Left lung (tissue), 4 donors: ENCODE measurements at regions not wholly inside any gene's neighbourhood (a gene's known extent, or its start where the extent isn't known, plus 50 kb on each side); places are given as distances from the start of the nearest gene placed in this dataset.
"Not testable (repeated sequence)": the region's sequence is repeated elsewhere in the genome, so short reads cannot be mapped to it uniquely, and the experiment has no call there.

Source experiments
- ATAC-seq: fragments of 200-7000 bp; cut with Tn5 transposase; one replicate; pipeline ENCODE4 v1.9.1; 2020; ENCODE audit warnings: moderate library complexity
- DNase-seq, 4 donors: peaks; one replicate each; pipeline ENCODE4 v3.0.0-alpha.2; 2013 to 2020
- H3K27ac ChIP-seq, 2 donors: fragments of 200-600 bp; sonication (generic) in 1 of 2; one replicate each; pipeline versions ENCODE4 v1.5.0 to v1.8.0; 2020 to 2021
- H3K27me3 ChIP-seq, 2 donors: fragments of 200-600 bp; sonication (generic) in 1 of 2; one replicate each; pipeline versions ENCODE4 v1.5.0 to v1.8.0; 2020 to 2021
- H3K36me3 ChIP-seq, 2 donors: fragments of 200-600 bp; sonication (generic) in 1 of 2; one replicate each; pipeline versions ENCODE4 v1.5.0 to v1.8.0; 2020 to 2021
- H3K4me1 ChIP-seq, 2 donors: fragments of 200-600 bp; one replicate each; pipeline ENCODE4 v1.8.0; 2021
- H3K4me3 ChIP-seq, 2 donors: fragments of 200-600 bp; sonication (generic) in 1 of 2; one replicate each; pipeline versions ENCODE4 v1.5.0 to v1.8.0; 2020 to 2021; ENCODE audit warnings: mild to moderate bottlenecking in 1 of 2
- H3K9me3 ChIP-seq, 2 donors: fragments of 200-600 bp; sonication (generic) in 1 of 2; one replicate each; pipeline versions ENCODE4 v1.5.0 to v1.8.0; 2020 to 2021
- intact Hi-C, 2 donors: fragments of 100-400 bp; cut with DNase I; formaldehyde crosslinking; loops; one replicate each; pipeline versions ENCODE4 v1.11.2 to v1.14.2; 2022
- TF ChIP-seq, protein P1 (sequence below), 2 donors: fragments of 200-600 bp; sonication (generic) in 1 of 2; IDR thresholded peaks; one replicate each; pipeline versions ENCODE4 v1.5.0 to v1.8.0; 2021; ENCODE audit warnings: antibody characterized with exemption in 2 of 2
- donor health status: DM: no; HTN: yes; CAD: no.
- donor health status: DM: no; HTN: no; CAD: no.

DNA sequence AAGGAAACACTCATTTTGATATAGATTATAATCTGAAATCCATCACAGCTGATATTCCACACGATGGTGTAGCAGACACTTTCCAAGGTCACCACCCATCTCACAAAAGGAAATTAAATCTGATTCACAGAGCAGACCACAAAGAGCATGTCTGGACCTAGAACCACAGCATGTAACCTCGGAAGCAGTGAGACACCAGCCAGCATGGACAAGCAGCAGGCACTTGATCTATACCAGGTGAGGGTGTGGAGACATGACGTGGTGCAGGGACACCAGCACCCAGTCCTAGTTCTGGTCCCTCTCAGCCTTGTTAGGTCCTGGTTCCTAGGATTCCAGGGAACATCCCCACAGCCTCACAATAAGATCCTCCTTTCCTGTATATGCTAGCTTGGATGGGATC, 81.9 kb upstream of the FBXO28 start:
- H3K4me1 ChIP-seq, H3K36me3 ChIP-seq, DNase-seq, H3K4me3 ChIP-seq, H3K27me3 ChIP-seq, intact Hi-C loops, H3K27ac ChIP-seq, H3K9me3 ChIP-seq, ATAC-seq: not testable (repeated sequence)

DNA sequence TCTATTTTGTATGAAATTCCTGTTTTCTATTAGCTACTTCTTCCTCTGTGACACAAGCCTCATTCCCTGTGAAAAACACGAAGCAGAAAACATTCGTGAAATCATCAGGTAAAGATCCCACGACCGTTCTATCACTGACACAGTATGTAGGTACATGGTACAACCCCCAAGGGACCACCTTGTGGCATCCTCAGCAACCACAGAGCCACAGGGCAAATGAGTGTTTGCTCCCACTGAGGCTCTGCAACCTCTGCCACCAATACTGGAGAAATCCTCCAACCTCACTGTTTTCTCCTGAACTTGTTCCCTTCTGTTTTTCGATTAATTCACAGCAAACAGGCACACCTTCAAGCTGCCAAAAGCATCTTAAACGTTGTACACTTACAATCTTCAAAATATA, 83.7 kb upstream of the FBXO28 start:
- H3K27ac ChIP-seq, H3K27me3 ChIP-seq, H3K36me3 ChIP-seq, ATAC-seq, H3K9me3 ChIP-seq, H3K4me3 ChIP-seq, intact Hi-C loops, DNase-seq, H3K4me1 ChIP-seq: not testable (repeated sequence)

DNA sequence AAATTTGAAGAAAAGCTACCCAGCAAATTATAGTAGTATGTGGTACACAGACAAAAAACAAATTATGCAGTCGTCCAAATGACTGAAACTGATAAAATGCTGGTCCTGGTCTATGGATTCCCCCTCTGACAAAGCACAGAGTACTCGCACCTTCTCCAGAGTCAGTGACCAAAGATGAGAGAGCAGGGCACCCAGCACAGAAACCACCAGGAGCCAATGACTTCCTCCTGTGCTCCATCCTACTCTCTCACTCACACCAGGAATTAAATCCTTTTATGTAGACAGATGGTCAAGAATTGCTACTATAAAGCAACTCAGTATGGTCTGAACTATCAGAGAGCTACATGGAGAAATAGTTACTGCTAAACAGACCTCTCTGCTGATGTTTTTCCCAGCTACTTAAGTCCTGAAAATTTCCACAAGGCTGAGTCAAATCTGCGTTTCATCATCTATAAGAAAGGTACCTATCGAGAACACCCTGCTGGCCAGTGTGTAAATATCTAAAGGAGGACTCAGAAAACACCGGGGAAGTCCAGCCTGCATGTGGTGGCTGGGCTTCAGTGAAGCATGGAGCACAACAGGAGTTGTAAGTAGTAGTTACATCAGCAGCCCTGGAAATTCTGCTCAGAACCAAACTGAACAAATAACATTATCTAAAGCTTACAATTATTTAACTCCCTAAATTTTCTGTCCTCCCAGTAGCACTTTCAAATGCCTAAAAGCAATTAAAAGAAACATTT, 84.5 kb upstream of the FBXO28 start:
- DNase-seq, H3K27me3 ChIP-seq, H3K27ac ChIP-seq, H3K4me3 ChIP-seq, H3K4me1 ChIP-seq, intact Hi-C loops, H3K36me3 ChIP-seq, H3K9me3 ChIP-seq: not testable (repeated sequence)
- peak; percentile 87 for ATAC-seq

DNA sequence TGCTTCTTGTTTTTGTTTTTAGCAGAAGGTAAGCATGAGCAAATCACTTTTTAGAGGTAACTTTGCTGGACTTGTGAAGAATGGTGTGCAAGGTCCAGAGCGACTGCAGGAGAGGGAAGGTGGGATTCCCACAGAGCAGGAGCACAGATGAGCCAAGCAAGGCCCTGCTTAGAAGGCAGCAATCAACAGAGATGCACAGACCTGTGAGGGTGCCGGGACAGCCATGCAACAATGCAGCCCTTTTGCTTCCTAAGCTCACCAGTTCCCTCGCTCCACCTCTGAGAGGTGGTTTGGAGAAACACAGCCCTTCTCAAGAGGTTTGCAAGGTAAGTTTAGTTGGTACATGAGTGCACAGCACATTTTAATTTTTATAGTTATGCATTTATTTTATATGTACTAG, 85.1 kb upstream of the FBXO28 start:
- H3K36me3 ChIP-seq, ATAC-seq, H3K27ac ChIP-seq, H3K27me3 ChIP-seq, intact Hi-C loops, H3K4me3 ChIP-seq, H3K9me3 ChIP-seq, H3K4me1 ChIP-seq, DNase-seq: not testable (repeated sequence)

DNA sequence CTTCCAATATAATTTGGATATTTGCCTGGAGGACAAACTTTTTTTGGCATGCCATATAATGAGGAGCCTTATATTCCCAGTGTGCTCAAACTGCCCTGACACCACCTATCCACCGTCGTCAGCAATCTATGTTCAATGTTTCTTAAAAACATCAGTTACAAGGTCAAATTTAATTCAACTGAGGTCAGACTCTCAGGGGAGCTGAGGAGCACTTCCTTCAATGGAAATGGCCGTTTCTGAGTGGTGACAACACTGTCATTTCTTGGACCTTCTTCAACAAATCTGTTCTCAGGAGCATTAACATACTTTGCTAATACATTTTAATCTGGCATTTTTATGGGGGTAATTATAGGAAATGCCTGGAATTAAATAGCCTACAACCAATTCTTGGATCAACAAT, 90.8 kb upstream of the FBXO28 start:
- H3K4me3 ChIP-seq, H3K36me3 ChIP-seq, intact Hi-C loops, ATAC-seq, H3K9me3 ChIP-seq, DNase-seq, H3K27me3 ChIP-seq, H3K27ac ChIP-seq, H3K4me1 ChIP-seq: not testable (repeated sequence)

DNA sequence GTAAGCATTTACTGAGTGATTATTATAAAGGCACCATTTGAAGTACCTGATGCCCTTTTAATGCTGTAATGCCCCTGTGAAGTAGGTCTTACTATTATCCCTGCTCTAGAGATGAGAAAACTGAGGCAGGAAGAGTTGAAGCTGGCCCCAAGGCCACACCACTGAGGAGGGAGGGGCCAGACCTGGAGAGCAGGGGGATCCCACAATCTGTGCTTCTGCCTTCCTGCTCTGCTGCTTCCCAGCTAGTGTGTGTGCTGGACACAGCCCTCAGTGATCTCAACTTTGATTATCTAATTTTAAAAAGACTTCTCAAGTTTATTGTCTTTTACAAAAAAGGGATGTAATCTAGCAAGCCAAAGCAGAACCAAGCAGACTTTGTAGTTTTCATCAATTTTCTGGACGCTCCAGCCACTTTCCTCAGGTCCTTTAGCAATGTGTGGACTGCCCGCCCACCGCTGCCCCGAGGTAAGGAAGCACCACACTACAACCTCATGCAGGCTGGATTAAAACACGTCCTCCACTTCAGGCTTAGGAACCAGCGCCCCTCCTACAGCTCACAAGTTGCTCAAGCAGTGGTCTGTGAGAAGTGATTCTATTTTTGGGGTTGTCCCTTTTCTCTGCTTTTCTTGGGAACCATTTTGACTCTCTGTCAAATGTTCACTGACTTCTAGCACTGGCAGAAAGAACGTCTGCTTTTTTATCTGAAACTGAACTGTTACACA, 91.5 kb upstream of the FBXO28 start:
- H3K4me1 ChIP-seq, H3K9me3 ChIP-seq, ATAC-seq, H3K4me3 ChIP-seq, H3K36me3 ChIP-seq, H3K27me3 ChIP-seq, H3K27ac ChIP-seq, DNase-seq, intact Hi-C loops: not testable (repeated sequence)

DNA sequence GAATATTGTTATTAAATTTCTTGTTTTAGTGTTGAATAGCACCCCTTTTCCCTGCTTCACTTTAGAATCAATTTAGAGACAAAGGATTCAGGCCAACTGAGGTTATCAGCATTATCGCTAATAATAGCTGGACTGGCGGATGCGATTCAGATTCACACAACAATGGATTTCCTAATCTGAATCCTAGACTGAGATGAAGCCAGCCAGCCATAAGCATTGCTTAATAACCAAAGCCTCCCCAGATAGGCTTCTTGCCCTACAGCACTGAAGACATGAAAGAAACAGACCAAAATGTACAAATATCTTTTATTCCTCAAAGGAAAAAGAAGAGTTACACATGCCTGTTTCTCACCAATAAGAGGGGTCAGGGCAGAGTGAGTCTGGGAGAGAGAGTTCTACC, 94.0 kb upstream of the FBXO28 start:
- H3K27me3 ChIP-seq, H3K4me3 ChIP-seq, ATAC-seq: not testable (repeated sequence)

DNA sequence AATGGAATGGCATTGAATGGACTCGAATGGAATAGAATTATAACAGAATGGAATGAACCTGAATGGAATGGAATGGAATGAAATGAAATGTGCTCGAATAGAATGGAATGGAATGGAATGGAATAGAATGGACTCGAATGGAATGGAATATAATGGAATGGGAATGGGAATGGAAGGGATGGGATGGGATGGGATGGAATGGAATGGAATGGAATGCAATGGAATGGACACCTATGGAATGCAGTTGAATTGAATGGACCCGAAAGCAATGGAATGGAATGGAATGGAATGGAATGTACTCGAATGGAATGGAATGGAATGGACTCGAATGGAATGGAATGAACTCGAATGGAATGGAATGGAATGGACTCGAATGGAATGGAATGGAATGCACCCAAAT, 98.1 kb upstream of the FBXO28 start:
- H3K4me1 ChIP-seq, H3K27ac ChIP-seq, ATAC-seq, H3K36me3 ChIP-seq, intact Hi-C loops, H3K27me3 ChIP-seq, DNase-seq, H3K4me3 ChIP-seq: not testable (repeated sequence)
- peaks cover 0 to 25% of the 10 kb centered on the region in 2 donors for H3K9me3 ChIP-seq

More for the DNA sequence above, 94.0 kb upstream of the FBXO28 start:
- H3K27ac ChIP-seq, H3K4me1 ChIP-seq, H3K36me3 ChIP-seq, intact Hi-C loops, H3K9me3 ChIP-seq, DNase-seq: not testable (repeated sequence)

DNA sequence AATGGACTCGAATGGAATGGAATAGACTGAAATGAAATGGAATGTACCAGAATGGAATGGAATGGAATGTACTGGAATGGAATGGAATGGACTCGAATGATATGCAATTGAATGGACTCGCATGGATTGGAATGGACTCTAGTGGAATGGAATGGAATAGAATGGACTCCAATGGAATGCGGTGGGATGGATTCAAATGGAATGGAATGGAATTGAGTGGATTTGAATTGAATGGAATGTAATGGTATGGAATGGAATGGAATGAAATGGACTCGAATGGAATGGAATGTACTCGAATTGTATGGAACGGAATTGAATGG, 99.6 kb upstream of the FBXO28 start:
- Histone ChIP-seq H3K9me3 (peaks cover 0 to 25% of the 10 kb centered on the region in 2 donors), H3K36me3 (no peaks in the 10 kb centered on the region), H3K27me3 (no peaks in the 10 kb centered on the region), H3K4me1 (no peaks in the 10 kb centered on the region), H3K27ac (no peak overlapping the region), H3K4me3 (no peak overlapping the region)
- TF ChIP-seq, protein P1, sequence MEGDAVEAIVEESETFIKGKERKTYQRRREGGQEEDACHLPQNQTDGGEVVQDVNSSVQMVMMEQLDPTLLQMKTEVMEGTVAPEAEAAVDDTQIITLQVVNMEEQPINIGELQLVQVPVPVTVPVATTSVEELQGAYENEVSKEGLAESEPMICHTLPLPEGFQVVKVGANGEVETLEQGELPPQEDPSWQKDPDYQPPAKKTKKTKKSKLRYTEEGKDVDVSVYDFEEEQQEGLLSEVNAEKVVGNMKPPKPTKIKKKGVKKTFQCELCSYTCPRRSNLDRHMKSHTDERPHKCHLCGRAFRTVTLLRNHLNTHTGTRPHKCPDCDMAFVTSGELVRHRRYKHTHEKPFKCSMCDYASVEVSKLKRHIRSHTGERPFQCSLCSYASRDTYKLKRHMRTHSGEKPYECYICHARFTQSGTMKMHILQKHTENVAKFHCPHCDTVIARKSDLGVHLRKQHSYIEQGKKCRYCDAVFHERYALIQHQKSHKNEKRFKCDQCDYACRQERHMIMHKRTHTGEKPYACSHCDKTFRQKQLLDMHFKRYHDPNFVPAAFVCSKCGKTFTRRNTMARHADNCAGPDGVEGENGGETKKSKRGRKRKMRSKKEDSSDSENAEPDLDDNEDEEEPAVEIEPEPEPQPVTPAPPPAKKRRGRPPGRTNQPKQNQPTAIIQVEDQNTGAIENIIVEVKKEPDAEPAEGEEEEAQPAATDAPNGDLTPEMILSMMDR (IDR thresholded peaks at IDR 0.05), result no peak
- DNase-seq (no peak), ATAC-seq (no peak)
- intact Hi-C loops, result no loop called here

DNA sequence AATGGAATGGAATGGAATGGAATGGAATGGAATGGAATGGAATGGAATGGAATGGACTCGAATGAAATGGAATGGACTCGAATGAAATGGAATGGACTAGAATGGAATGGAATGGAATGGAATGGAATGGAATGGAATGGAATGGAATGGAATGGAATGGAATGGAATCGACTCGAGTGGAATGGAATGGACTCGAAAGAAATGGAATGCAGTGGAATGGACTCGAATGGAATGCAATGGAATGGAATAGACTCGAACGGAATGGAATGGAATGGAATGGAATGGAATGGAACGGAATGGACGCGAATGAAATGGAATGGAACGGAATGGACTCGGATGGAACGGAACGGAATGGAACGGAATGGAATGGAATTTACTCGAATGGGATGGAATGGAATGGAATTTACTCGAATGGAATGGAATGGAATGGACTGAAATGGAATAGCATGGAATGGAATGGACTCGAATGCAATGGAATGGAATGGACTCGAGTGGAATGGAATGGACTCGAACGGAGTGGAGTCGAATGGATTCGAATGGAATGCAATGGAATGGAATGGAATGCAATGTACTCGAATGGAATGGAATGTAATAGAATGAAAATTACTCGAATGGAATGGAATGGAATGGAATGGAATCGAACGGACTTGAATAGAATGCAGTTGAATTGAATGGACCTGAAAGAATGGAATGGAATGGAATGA, 100.1 kb upstream of the FBXO28 start:
- DNase-seq, H3K4me3 ChIP-seq, H3K27ac ChIP-seq, intact Hi-C loops, H3K27me3 ChIP-seq, H3K36me3 ChIP-seq, H3K4me1 ChIP-seq, ATAC-seq: not testable (repeated sequence)
- peaks cover 0 to 25% of the 10 kb centered on the region in 2 donors for H3K9me3 ChIP-seq

DNA sequence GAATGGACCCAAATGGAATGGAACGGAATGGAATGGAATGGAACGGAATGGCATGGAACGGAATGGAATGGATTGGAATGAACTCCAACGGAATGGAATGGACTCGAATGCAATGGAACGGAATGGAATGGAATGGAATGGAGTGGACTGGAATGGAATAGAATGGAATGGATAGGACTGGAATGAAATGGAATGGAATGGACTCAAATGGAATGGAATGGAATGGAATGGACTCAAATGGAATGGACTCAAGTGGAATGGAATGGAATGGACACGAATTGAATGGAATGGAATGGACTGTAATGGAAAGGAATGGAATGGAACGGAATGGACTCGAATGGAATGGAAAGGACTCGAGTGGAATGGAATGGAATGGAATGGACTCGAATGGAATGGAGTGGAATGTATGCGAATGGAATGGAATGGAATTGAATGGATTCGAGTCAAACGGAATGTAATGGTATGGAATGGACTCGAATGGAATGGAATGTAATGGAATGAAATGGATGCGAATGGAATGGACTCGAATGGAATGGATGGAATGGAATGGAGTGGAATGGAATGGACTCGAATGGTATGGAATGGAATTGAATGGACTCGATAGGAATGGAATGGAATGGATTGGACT, 101.0 kb upstream of the FBXO28 start:
- peaks cover 0 to 25% of the 10 kb centered on the region in 2 donors for H3K9me3 ChIP-seq
- ATAC-seq, DNase-seq, H3K4me1 ChIP-seq, intact Hi-C loops, H3K27me3 ChIP-seq, H3K27ac ChIP-seq, H3K4me3 ChIP-seq, H3K36me3 ChIP-seq: not testable (repeated sequence)

DNA sequence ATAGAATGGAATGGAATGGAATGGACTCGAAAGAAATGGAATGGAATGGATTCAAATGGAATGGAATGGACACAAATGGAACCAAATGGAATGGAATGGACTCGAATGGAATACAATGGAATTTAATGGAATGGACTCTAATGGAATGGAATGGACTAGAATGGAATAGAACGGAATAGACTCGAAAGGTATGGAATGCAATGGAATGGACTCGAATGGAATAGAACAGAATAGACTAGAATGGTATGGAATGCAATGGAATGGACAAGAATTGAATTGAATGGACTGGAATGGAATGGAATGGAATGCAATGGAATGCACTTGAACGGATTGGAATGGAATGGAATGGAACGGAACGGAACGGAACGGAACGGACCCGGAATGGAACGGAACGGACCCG, 101.7 kb upstream of the FBXO28 start:
- H3K27me3 ChIP-seq, DNase-seq, ATAC-seq, H3K27ac ChIP-seq, intact Hi-C loops, H3K36me3 ChIP-seq, H3K4me1 ChIP-seq, H3K4me3 ChIP-seq: not testable (repeated sequence)
- H3K9me3 ChIP-seq, result peaks cover 0 to 25% of the 10 kb centered on the region in 2 donors
